Activated T-helper 1 cell treated with Interleukin-2 at 50 U/mL for 16 hours (primary cell): ENCODE measurements at regions not wholly inside any gene's neighbourhood (a gene's known extent, or its start where the extent isn't known, plus 50 kb on each side); places are given as distances from the start of the nearest gene placed in this dataset.
"Not testable (repeated sequence)": the region's sequence is repeated elsewhere in the genome, so short reads cannot be mapped to it uniquely, and the experiment has no call there.

Experiments used
- DNase-seq: peaks from one replicate; pipeline ENCODE4 v3.0.0-alpha.2; 2020; ENCODE audit warnings: low read depth

GRCh38 chr10:91003379-91003778 is 82.5 kb upstream of the ANKRD1 start:
- DNase-seq, result not testable (repeated sequence)

GRCh38 chr10:91005276-91005675 is 84.4 kb upstream of the ANKRD1 start:
- not testable (repeated sequence) for DNase-seq

- peak; percentile 23 for DNase-seq
These were observed 85.3 kb upstream of the ANKRD1 start for GRCh38 chr10:91006001-91006751.

- no peak for DNase-seq
These were observed 86.0 kb upstream of the ANKRD1 start for GRCh38 chr10:91006752-91007346.

- no peak for DNase-seq
These were observed 86.8 kb upstream of the ANKRD1 start for GRCh38 chr10:91007655-91008054.

- DNase-seq, result no peak
These were observed 88.2 kb upstream of the ANKRD1 start for GRCh38 chr10:91009121-91009520.

GRCh38 chr10:91010952-91011351 is 90.1 kb upstream of the ANKRD1 start:
- DNase-seq, result no peak

- DNase-seq, result no peak
These were observed 91.6 kb upstream of the ANKRD1 start for GRCh38 chr10:91012502-91012901.

GRCh38 chr10:91013985-91014384 is 93.1 kb upstream of the ANKRD1 start:
- no peak for DNase-seq

- DNase-seq, result no peak
These were observed 96.3 kb upstream of the ANKRD1 start for GRCh38 chr10:91017198-91017597.

GRCh38 chr10:91021901-91022300 is 101.0 kb upstream of the ANKRD1 start:
- DNase-seq, result no peak

GRCh38 chr10:91022390-91022789 is 101.5 kb upstream of the ANKRD1 start:
- no peak for DNase-seq

- no peak for DNase-seq
These were observed 102.2 kb upstream of the ANKRD1 start for GRCh38 chr10:91022924-91023699.

GRCh38 chr10:91023700-91024398 is 103.0 kb upstream of the ANKRD1 start:
- no peak for DNase-seq

- DNase-seq, result no peak
These were observed 103.7 kb upstream of the ANKRD1 start for GRCh38 chr10:91024541-91024940.

GRCh38 chr10:91032611-91033206 is 111.8 kb upstream of the ANKRD1 start:
- no peak for DNase-seq

GRCh38 chr10:91033324-91033950 is 112.5 kb upstream of the ANKRD1 start:
- no peak for DNase-seq

GRCh38 chr10:91034042-91034441 is 113.2 kb upstream of the ANKRD1 start:
- no peak for DNase-seq

- no peak for DNase-seq
These were observed 113.7 kb upstream of the ANKRD1 start for GRCh38 chr10:91034494-91035159.

GRCh38 chr10:91035650-91036292 is 114.9 kb upstream of the ANKRD1 start:
- DNase-seq, result no peak
